Dendritic cell treated with granulocyte-macrophage colony-stimulating factor and Interleukin-4, amounts not matched to agents 40 ng/mL and 50 ng/mL, for 4 days (primary cell): ENCODE measurements at regions not wholly inside any gene's neighbourhood (a gene's known extent, or its start where the extent isn't known, plus 50 kb on each side); places are given as distances from the start of the nearest gene placed in this dataset.

Source experiments
- H3K27ac Mint-ChIP-seq: one replicate; pipeline ENCODE4 v1.8.0; 2022; ENCODE audit warnings: mild to moderate bottlenecking, mixed read lengths
- H3K27me3 Mint-ChIP-seq: one replicate; pipeline ENCODE4 v1.8.0; 2022; ENCODE audit warnings: mild to moderate bottlenecking, mixed read lengths
- H3K36me3 Mint-ChIP-seq: one replicate; pipeline ENCODE4 v1.8.0; 2022; ENCODE audit warnings: low read depth, mixed read lengths
- H3K4me1 Mint-ChIP-seq: one replicate; pipeline ENCODE4 v1.8.0; 2022; ENCODE audit warnings: low read depth, mixed read lengths
- H3K4me3 Mint-ChIP-seq: one replicate; pipeline ENCODE4 v1.8.0; 2022; ENCODE audit warnings: mild to moderate bottlenecking, moderate library complexity, mixed read lengths
- H3K9me3 Mint-ChIP-seq: one replicate; pipeline ENCODE4 v1.8.0; 2022; ENCODE audit warnings: mixed read lengths
- intact Hi-C: fragments of 100-400 bp; cut with micrococcal nuclease; formaldehyde crosslinking; loops from one replicate; pipeline ENCODE4 v1.15.0; 2022

DNA sequence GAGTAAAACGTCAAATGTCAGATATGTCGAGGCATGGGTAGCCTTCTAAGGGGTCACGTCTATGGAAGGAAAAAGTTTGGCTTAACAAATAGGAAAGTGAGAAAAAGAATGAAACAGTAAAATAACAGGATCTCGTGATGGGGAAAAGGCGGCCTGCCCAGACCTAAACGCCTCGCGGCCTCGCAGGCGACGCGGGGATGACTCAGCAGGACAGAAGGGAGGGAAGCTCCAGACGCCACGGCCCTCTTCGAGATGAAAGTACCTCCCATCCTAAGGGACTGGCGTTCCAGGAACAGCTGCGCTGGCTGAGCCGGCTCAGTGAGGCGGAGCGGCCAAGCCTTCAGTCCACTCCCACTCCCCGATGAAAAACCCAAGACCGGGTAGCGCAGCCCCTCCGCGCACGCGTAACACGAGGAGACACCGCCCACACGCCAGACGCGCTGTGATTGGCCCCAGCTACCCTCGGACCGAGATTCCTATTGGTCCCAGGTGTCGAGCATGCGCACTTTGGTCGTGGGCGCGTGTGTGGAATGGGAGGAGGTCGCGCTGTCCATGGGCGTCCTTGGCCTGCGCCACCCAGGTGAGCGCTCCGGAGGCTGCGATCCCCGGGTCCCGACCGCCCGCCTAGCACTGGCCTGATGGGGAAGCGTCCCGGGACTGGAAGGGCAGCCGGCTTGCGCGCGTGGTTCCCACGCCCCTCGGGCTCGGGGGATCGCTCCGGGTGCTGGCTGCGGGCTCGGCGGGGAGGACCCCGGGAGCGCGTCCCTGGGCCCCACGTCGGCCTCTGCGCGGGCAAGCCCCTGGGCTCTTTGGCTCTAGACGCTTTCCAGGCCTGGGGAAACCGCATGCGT, 588.5 kb downstream of the MTRR start:
- peaks cover 25% of the 10 kb centered on the region for H3K36me3 Mint-ChIP-seq
- intact Hi-C loops, result loop anchor here (10.0 kb wide), 1 partner anchor 593 kb away; the partner anchor contains the start of genes FASTKD3 and MTRR
- no peaks in the 10 kb centered on the region for H3K9me3 Mint-ChIP-seq
- H3K27ac Mint-ChIP-seq, result peak overlapping the region; percentile 84
- H3K4me1 Mint-ChIP-seq, result peaks cover 35% of the 10 kb centered on the region
- peaks cover 1% of the 10 kb centered on the region for H3K27me3 Mint-ChIP-seq
- H3K4me3 Mint-ChIP-seq, result peak overlapping the region; percentile 84

- peaks cover 1% of the 10 kb centered on the region for H3K27me3 Mint-ChIP-seq
- H3K36me3 Mint-ChIP-seq, result peaks cover 25% of the 10 kb centered on the region
- H3K27ac Mint-ChIP-seq, result peak overlapping the region; percentile 84
- peak overlapping the region; percentile 84 for H3K4me3 Mint-ChIP-seq
- H3K4me1 Mint-ChIP-seq, result peaks cover 39% of the 10 kb centered on the region
- no peaks in the 10 kb centered on the region for H3K9me3 Mint-ChIP-seq
- intact Hi-C loops, result loop anchor here (10.0 kb wide), 1 partner anchor 593 kb away; the partner anchor contains the start of genes FASTKD3 and MTRR
These were observed 589.1 kb downstream of the MTRR start for GRCh38 chr5:8458038-8458383.

DNA sequence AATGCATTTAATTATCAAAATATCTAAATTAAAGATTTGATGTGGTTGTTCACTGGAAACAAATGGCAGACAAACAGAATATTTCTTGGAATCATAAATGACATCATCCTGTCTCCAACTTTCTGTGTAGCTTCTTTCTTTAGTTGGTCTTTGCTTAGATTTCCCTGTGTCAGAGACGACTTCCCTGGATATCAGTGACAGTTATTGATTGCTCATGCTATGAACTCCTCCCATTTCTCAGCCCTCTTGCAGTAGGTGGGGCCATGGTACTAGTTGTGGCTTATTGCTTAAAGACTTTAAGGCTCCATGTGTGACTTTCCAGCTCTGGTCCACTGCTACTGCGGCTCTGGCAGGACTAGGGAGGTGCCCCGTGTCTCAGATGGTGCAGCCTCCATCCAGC, 592.6 kb downstream of the MTRR start:
- intact Hi-C loops, result no loop called here
- Mint-ChIP-seq H3K9me3 (no peaks in the 10 kb centered on the region), H3K36me3 (peaks cover 25% of the 10 kb centered on the region), H3K4me1 (peaks cover 38% of the 10 kb centered on the region), H3K27ac (no peak overlapping the region), H3K4me3 (no peak overlapping the region), H3K27me3 (peaks cover 1% of the 10 kb centered on the region)

- H3K27ac Mint-ChIP-seq, result no peak overlapping the region
- H3K4me3 Mint-ChIP-seq, result no peak overlapping the region
- H3K4me1 Mint-ChIP-seq, result peaks cover 32% of the 10 kb centered on the region
- intact Hi-C loops, result no loop called here
- H3K9me3 Mint-ChIP-seq, result no peaks in the 10 kb centered on the region
- peaks cover under 1% of the 10 kb centered on the region for H3K27me3 Mint-ChIP-seq
- peaks cover 22% of the 10 kb centered on the region for H3K36me3 Mint-ChIP-seq
These were observed 593.6 kb downstream of the MTRR start for GRCh38 chr5:8462565-8462964.

DNA sequence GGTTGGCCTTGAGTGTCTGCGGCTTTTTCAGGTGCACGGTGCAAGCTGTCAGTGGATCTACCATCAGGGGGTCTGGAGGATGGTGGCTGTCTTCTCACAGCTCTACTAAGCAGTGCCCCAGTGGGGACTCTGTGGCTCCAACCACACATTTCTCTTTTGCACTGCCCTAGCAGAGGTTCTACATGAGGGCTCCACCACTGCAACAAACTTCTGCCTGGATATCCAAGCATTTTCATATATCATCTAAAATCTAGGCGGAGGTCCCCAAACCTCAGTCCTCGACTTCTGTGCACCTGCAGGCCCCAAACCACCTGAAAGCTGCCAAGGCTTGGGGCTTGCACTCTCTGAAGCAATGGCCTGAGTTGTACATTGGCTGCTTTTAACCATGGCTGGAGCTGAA, 601.5 kb downstream of the MTRR start:
- no peaks in the 10 kb centered on the region for H3K36me3 Mint-ChIP-seq
- H3K4me3 Mint-ChIP-seq, result no peak overlapping the region
- no peaks in the 10 kb centered on the region for H3K27me3 Mint-ChIP-seq
- no peaks in the 10 kb centered on the region for H3K4me1 Mint-ChIP-seq
- H3K9me3 Mint-ChIP-seq, result peaks cover 44% of the 10 kb centered on the region
- H3K27ac Mint-ChIP-seq, result no peak overlapping the region
- intact Hi-C loops, result no loop called here

GRCh38 chr5:8471581-8471980, 602.6 kb downstream of the MTRR start:
- no peaks in the 10 kb centered on the region for H3K27me3 Mint-ChIP-seq
- H3K9me3 Mint-ChIP-seq, result peaks cover 52% of the 10 kb centered on the region
- no peak overlapping the region for H3K4me3 Mint-ChIP-seq
- H3K4me1 Mint-ChIP-seq, result no peaks in the 10 kb centered on the region
- intact Hi-C loops, result no loop called here
- H3K27ac Mint-ChIP-seq, result no peak overlapping the region
- no peaks in the 10 kb centered on the region for H3K36me3 Mint-ChIP-seq

- no peak overlapping the region for H3K27ac Mint-ChIP-seq
- no peaks in the 10 kb centered on the region for H3K4me1 Mint-ChIP-seq
- H3K36me3 Mint-ChIP-seq, result no peaks in the 10 kb centered on the region
- H3K27me3 Mint-ChIP-seq, result no peaks in the 10 kb centered on the region
- H3K4me3 Mint-ChIP-seq, result no peak overlapping the region
- peaks cover 56% of the 10 kb centered on the region for H3K9me3 Mint-ChIP-seq
- intact Hi-C loops, result no loop called here
These were observed 604.1 kb downstream of the MTRR start for GRCh38 chr5:8473016-8473415.

DNA sequence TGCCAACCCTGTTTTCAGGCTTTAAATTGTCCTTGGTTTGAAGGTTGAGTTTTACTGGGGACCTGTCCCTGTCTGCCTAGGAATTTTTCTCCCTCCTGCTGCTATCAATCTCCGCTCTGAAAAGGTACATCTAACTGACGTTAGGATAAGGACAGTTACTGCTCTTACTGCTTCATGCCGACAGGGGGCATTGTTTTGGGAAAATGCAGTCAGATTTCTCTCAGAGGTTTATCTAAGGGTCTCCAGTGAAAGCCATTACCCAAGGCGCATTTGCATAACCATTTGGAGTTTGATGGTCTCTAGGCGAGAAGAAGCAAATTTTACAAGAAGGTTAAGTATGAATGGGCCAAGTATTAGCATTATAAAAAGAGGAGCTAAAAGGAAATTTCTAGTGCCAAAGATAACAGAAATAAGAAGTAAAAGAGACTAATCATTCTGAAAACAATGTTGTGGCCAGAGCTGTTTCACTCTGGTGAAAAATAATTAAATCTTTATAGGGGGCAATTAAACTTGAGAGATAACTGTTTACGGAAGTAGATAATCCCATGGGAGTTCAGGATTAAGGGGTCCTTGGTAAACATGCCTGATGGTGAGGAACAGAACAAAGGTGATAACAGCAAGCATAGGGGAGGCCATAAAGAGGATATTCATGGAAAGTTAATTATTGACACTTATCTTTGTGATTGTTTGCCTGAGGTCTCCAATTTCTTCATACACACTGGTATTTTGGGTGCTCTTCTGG, 605.0 kb downstream of the MTRR start:
- Mint-ChIP-seq H3K36me3 (no peaks in the 10 kb centered on the region), H3K27ac (no peak overlapping the region), H3K9me3 (peaks cover 63% of the 10 kb centered on the region), H3K4me3 (no peak overlapping the region), H3K27me3 (no peaks in the 10 kb centered on the region), H3K4me1 (no peaks in the 10 kb centered on the region)
- intact Hi-C loops, result no loop called here

DNA sequence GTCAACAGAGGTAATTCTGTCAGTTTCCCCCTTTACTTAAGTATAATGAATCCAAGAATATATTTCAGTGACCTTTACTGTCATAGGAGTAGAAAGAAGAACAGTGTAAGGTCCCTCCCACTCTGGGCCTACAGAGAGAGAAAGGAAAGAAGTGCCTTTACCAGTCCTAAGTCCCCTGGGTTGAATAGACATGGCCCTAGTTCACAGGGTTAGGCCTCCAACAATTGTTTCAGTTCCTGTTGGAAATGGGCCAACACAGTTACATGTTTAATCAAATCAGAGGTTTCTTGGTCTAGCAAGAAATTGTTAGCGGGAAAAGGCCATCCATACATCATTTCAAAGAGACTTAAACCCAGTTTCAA, 605.6 kb downstream of the MTRR start:
- Mint-ChIP-seq H3K4me1 (no peaks in the 10 kb centered on the region), H3K36me3 (no peaks in the 10 kb centered on the region), H3K9me3 (peaks cover 62% of the 10 kb centered on the region), H3K27ac (no peak overlapping the region), H3K4me3 (no peak overlapping the region), H3K27me3 (no peaks in the 10 kb centered on the region)
- intact Hi-C loops, result no loop called here

- Mint-ChIP-seq H3K36me3 (no peaks in the 10 kb centered on the region), H3K27ac (no peak overlapping the region), H3K4me1 (no peaks in the 10 kb centered on the region), H3K9me3 (peaks cover 34% of the 10 kb centered on the region), H3K27me3 (no peaks in the 10 kb centered on the region), H3K4me3 (no peak overlapping the region)
- intact Hi-C loops, result no loop called here
These were observed 609.4 kb downstream of the MTRR start for GRCh38 chr5:8478326-8478725.

DNA sequence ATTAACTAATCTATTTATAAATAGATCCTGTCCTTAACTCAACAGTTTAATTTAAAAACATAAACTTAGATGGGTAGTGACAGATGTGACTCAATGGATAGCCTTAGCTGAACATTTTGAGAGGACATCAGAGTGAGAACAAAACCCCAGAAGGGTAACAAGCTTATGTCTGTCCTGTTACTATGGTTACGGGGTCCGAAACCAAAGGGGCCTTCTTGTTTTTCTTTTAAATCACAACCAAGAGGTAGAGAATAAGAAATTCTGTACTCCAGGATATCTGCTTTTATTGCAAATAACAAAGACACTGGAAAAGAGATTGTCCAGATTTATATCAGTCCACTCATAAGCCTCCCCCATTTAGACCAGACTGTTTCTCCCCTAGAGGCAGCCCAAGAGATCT, 612.1 kb downstream of the MTRR start:
- intact Hi-C loops, result no loop called here
- no peak overlapping the region for H3K27ac Mint-ChIP-seq

GRCh38 chr5:8491254-8491653, 622.3 kb downstream of the MTRR start:
- Mint-ChIP-seq H3K4me3 (no peak overlapping the region), H3K4me1 (no peaks in the 10 kb centered on the region), H3K27me3 (no peaks in the 10 kb centered on the region), H3K36me3 (no peaks in the 10 kb centered on the region), H3K9me3 (peaks cover 26% of the 10 kb centered on the region), H3K27ac (no peak overlapping the region)
- intact Hi-C loops, result no loop called here

More for the DNA sequence above, 612.1 kb downstream of the MTRR start:
- no peaks in the 10 kb centered on the region for H3K36me3 Mint-ChIP-seq
- peaks cover 16% of the 10 kb centered on the region for H3K9me3 Mint-ChIP-seq
- H3K4me3 Mint-ChIP-seq, result no peak overlapping the region
- no peaks in the 10 kb centered on the region for H3K27me3 Mint-ChIP-seq
- H3K4me1 Mint-ChIP-seq, result no peaks in the 10 kb centered on the region

- H3K4me1 Mint-ChIP-seq, result no peaks in the 10 kb centered on the region
- H3K4me3 Mint-ChIP-seq, result no peak overlapping the region
- H3K9me3 Mint-ChIP-seq, result peaks cover 41% of the 10 kb centered on the region
- no peak overlapping the region for H3K27ac Mint-ChIP-seq
- intact Hi-C loops, result no loop called here
- no peaks in the 10 kb centered on the region for H3K27me3 Mint-ChIP-seq
- H3K36me3 Mint-ChIP-seq, result no peaks in the 10 kb centered on the region
These were observed 624.2 kb downstream of the MTRR start for GRCh38 chr5:8493176-8493575.

DNA sequence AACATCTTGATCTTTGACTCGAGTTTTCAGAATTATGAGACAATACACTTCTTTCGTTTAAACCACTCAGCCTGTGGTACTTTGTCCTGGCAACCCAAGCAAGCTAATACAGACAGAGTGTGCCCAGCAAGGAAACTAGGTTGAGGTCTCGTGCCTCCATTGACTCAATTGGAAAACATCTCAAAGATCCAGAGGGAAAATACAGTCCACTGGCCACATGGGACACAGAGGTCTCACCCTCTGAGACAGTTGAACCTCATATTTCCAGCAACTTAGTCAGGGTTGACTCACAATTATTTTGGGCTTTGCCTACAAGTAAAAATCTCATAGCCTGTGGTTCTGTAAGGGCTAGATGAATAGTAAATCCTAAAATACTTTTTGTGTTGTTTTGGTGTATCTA, 631.5 kb downstream of the MTRR start:
- no peaks in the 10 kb centered on the region for H3K27me3 Mint-ChIP-seq
- no peak overlapping the region for H3K4me3 Mint-ChIP-seq
- intact Hi-C loops, result no loop called here
- peaks cover 82% of the 10 kb centered on the region for H3K9me3 Mint-ChIP-seq
- H3K4me1 Mint-ChIP-seq, result no peaks in the 10 kb centered on the region
- no peaks in the 10 kb centered on the region for H3K36me3 Mint-ChIP-seq
- H3K27ac Mint-ChIP-seq, result no peak overlapping the region
